T-helper 17 cell (primary cell): ENCODE measurements at regions not wholly inside any gene's neighbourhood (a gene's known extent, or its start where the extent isn't known, plus 50 kb on each side); places are given as distances from the start of the nearest gene placed in this dataset.
"Not testable (repeated sequence)": the region's sequence is repeated elsewhere in the genome, so short reads cannot be mapped to it uniquely, and the experiment has no call there.

ENCODE experiments used
- ATAC-seq: fragments of 150-1000 bp; cut with Tn5 transposase; 2 replicates; pipeline ENCODE4 v1.10.0; 2021; ENCODE audit warnings: mild to moderate bottlenecking, moderate library complexity
- DNase-seq, 3 donors: peaks; one replicate each; pipeline versions ENCODE4 v3.0.0 to v3.0.0-alpha.2; 2020 to 2021
- H3K9me3 ChIP-seq: one replicate; pipeline ENCODE4 v1.7.0; 2013; ENCODE audit warnings: low read length, mild to moderate bottlenecking; ENCODE audit not compliant: control insufficient read depth, poor library complexity, severe bottlenecking
- H3K27ac Mint-ChIP-seq: one replicate; pipeline ENCODE4 v1.8.0; 2022; ENCODE audit warnings: mild to moderate bottlenecking, moderate library complexity, mixed read lengths
- H3K27me3 Mint-ChIP-seq: one replicate; pipeline ENCODE4 v1.8.0; 2022; ENCODE audit warnings: mixed read lengths
- H3K36me3 Mint-ChIP-seq: one replicate; pipeline ENCODE4 v1.8.0; 2022; ENCODE audit warnings: low read depth, mixed read lengths
- H3K4me1 Mint-ChIP-seq: one replicate; pipeline ENCODE4 v1.8.0; 2022; ENCODE audit warnings: mild to moderate bottlenecking, mixed read lengths
- H3K4me3 Mint-ChIP-seq: one replicate; pipeline ENCODE4 v1.8.0; 2022; ENCODE audit warnings: mild to moderate bottlenecking, moderate library complexity, mixed read lengths

DNA sequence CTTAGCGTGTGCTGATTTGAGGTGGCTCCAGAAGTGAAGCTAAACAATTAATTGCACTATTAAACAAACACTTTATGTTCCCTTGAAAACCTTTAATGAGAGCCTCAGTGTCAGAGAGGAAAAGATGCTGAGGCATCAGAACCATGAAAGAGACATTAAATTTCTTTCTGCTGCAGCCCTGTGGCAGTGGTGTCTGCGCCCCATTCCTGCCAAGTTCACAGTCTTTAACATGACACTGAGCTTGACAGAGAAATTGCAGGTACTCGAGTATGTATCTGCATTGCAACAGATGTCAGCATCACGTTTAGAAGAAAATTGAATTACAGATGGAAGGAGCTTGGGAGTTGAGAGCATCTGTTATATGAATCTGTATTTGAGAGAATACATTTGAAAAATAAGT is 111.3 kb upstream of the CREB1 start:
- no peaks in the 10 kb centered on the region for H3K27me3 Mint-ChIP-seq
- no peaks in the 10 kb centered on the region for H3K9me3 ChIP-seq
- no peak overlapping the region for H3K27ac Mint-ChIP-seq

DNA sequence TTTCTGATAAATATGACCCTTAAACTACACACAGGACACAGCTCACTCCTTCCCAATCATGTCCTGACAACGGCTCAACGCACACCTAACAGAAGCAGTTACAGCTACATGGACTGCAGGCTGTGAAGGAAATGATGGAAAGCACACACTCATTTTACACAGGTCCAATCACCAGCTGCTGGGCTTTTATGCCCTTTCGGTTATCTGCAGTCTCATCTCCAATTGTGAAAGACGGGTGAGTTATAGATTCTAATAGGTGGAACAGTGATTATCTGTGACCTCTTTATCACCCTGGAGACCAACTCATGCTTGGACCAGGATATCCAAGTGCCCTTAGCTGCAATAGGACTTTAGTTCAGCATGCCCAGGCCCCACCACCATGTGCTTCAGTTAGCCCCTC is 110.4 kb upstream of the CREB1 start:
- H3K27ac Mint-ChIP-seq, result no peak overlapping the region
- H3K36me3 Mint-ChIP-seq, result no peaks in the 10 kb centered on the region
- no peaks in the 10 kb centered on the region for H3K9me3 ChIP-seq
- DNase-seq (no peak), ATAC-seq (no peak)
- H3K4me1 Mint-ChIP-seq, result peaks cover 2% of the 10 kb centered on the region
- H3K4me3 Mint-ChIP-seq, result no peak overlapping the region
- no peaks in the 10 kb centered on the region for H3K27me3 Mint-ChIP-seq

More for the DNA sequence above, 111.3 kb upstream of the CREB1 start:
- H3K4me1 Mint-ChIP-seq, result peaks cover 2% of the 10 kb centered on the region
- DNase-seq, result no peak
- no peak overlapping the region for H3K4me3 Mint-ChIP-seq
- H3K36me3 Mint-ChIP-seq, result no peaks in the 10 kb centered on the region
- ATAC-seq, result no peak

DNA sequence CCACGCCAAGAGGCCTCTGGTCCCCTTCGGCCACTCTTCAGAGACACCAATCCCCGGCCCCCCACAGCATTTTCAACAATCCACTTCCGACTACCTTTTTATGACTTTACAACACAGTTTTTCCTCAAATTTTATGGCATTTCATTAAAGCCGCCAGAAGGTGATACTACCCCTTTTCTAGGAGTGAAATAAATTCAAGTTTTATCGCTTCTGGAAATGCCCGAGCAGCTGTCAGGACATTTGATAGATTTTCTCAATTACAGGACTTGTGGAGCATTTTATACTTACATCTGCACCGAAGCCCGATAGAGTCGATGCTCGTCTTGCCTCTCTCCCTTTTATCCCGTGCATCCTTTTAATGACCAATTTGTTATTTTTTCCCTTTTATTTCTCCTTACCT is 108.1 kb upstream of the CREB1 start:
- Mint-ChIP-seq H3K4me1 (peaks cover 2% of the 10 kb centered on the region), H3K4me3 (no peak overlapping the region), H3K36me3 (no peaks in the 10 kb centered on the region), H3K27ac (no peak overlapping the region), H3K27me3 (no peaks in the 10 kb centered on the region)
- DNase-seq, result no peak
- ATAC-seq, result no peak
- no peaks in the 10 kb centered on the region for H3K9me3 ChIP-seq

DNA sequence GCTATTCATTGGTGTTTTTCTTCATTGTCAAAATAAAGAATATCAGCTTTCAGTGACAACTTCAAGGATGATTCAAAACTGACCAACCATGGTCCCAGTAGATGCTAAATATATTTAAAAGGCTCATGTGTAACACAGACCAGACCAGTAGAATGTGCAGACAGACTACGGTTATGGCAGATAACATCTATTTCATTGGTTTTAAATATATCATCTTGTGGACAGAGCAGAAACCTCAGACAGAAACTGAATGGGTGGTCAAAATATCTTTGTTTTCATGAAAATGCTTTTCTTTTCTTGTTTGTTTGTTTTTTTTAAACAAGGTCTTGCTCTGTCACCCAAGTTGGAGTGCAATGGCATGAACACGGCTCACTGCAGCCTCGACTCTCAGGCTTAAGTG is 107.4 kb upstream of the CREB1 start:
- no peak overlapping the region for H3K27ac Mint-ChIP-seq
- no peaks in the 10 kb centered on the region for H3K27me3 Mint-ChIP-seq
- H3K36me3 Mint-ChIP-seq, result no peaks in the 10 kb centered on the region
- no peak for ATAC-seq
- no peaks in the 10 kb centered on the region for H3K4me1 Mint-ChIP-seq
- H3K4me3 Mint-ChIP-seq, result no peak overlapping the region
- DNase-seq, result no peak
- H3K9me3 ChIP-seq, result no peaks in the 10 kb centered on the region

DNA sequence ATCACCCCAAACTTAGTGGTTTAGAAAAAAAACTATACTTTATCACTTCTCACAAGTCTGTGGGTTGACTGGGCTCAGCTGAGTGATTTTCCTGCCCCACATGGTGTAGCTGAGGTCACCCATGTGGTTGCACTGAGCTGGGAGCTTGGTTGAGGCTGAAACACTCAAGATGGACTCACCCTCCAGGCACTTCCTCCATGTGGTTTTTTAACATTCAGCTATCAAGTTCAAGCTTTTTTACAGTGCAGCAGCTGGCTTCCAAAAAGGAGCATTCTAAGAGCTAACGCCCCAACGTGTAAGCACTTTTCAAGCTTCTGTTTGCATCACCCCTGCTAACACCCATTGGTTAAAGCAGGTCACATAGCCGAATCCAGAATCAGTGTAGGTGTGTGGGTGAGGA is 105.9 kb upstream of the CREB1 start:
- DNase-seq, result no peak
- ATAC-seq, result peak; percentile 48

DNA sequence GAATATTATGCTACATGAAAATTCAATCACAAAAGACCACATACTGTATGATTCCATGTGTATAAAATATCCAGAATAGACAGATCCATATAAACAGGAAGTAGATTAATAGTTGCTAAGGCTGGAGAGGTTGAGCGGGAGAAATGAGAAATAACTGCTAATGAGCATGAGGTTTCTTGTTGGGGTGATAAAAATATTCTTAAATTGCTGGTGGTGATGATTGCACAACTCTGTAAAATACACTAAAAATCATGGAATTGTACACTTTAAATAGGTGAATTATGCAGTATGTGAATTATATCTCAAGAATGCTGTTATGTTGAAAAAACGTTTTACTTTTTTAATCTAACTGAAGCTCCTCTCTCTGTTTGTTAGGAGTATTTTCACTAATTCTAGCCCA is 101.8 kb upstream of the CREB1 start:
- no peak overlapping the region for H3K27ac Mint-ChIP-seq

More for the DNA sequence above, 105.9 kb upstream of the CREB1 start:
- Mint-ChIP-seq H3K4me3 (no peak overlapping the region), H3K27me3 (no peaks in the 10 kb centered on the region), H3K27ac (no peak overlapping the region), H3K4me1 (no peaks in the 10 kb centered on the region), H3K36me3 (no peaks in the 10 kb centered on the region)
- H3K9me3 ChIP-seq, result no peaks in the 10 kb centered on the region

DNA sequence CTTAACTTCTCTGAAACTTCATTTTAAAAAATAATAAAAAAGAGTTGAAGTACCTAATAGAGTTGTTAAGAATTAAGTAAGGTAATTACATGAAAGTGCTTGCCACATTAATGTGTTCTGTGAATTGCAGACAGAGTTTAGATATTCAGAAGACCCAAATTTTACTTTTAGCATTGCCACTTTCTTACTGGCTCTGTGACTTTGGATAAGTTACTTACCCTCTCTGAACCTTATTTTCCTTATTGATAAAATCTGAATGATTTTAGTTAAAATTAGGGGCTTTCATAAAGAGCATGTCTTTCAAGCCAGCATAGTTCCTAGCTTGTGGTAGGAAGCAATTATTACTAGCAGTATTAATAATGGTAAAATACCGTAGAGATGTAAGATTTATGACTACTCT is 101.2 kb upstream of the CREB1 start:
- H3K27me3 Mint-ChIP-seq, result no peaks in the 10 kb centered on the region
- no peak overlapping the region for H3K4me3 Mint-ChIP-seq
- DNase-seq (no peak), ATAC-seq (no peak)
- H3K36me3 Mint-ChIP-seq, result no peaks in the 10 kb centered on the region
- no peaks in the 10 kb centered on the region for H3K4me1 Mint-ChIP-seq
- no peaks in the 10 kb centered on the region for H3K9me3 ChIP-seq
- H3K27ac Mint-ChIP-seq, result no peak overlapping the region

More for the DNA sequence above, 101.8 kb upstream of the CREB1 start:
- DNase-seq, result no peak
- no peak overlapping the region for H3K4me3 Mint-ChIP-seq
- no peak for ATAC-seq
- no peaks in the 10 kb centered on the region for H3K27me3 Mint-ChIP-seq
- H3K9me3 ChIP-seq, result no peaks in the 10 kb centered on the region
- no peaks in the 10 kb centered on the region for H3K36me3 Mint-ChIP-seq
- H3K4me1 Mint-ChIP-seq, result no peaks in the 10 kb centered on the region

DNA sequence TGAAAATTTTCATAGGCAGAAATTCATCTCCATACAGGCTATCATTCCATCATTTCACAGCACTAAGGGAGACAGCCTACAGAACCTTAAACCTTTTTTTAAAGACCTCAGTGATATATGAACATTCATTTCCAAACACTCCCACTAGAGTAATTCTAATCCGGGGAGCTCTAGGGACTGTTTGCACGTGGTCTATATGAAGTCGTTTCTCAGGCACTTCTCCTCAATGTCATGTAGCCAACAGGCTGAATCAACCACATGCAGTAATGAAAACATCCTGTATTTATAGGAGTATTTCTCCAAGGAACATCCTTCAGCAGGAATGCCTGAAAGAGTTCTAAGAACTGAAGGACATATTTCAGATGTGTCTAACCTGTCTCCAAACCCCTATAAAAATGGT is 97.3 kb upstream of the CREB1 start:
- Mint-ChIP-seq H3K36me3 (no peaks in the 10 kb centered on the region), H3K4me3 (no peak overlapping the region), H3K27me3 (peaks cover 12% of the 10 kb centered on the region), H3K27ac (no peak overlapping the region), H3K4me1 (no peaks in the 10 kb centered on the region)
- H3K9me3 ChIP-seq, result no peaks in the 10 kb centered on the region
- DNase-seq (no peak), ATAC-seq (no peak)

DNA sequence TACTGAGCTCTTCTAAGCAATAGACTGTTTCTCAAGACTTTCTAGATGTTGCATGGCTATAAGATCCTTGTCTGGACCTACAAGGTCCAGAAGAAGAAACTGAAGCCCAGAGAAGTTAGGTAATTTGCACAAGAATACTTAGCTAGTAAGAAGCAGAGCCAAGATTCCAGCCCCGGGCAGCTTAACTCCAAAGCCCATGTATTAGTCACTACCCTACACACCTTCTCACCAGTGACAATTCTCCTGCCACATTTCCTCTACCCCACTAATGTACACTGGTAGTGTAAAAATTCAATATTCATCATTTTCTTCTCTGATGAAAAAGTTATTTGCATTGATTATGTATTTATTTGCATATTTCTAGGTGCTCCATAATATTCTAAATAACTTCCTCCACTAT is 95.5 kb upstream of the CREB1 start:
- DNase-seq (no peak), ATAC-seq (no peak)
- Mint-ChIP-seq H3K36me3 (no peaks in the 10 kb centered on the region), H3K4me1 (no peaks in the 10 kb centered on the region), H3K27me3 (peaks cover 12% of the 10 kb centered on the region), H3K4me3 (no peak overlapping the region), H3K27ac (no peak overlapping the region)
- H3K9me3 ChIP-seq, result no peaks in the 10 kb centered on the region

DNA sequence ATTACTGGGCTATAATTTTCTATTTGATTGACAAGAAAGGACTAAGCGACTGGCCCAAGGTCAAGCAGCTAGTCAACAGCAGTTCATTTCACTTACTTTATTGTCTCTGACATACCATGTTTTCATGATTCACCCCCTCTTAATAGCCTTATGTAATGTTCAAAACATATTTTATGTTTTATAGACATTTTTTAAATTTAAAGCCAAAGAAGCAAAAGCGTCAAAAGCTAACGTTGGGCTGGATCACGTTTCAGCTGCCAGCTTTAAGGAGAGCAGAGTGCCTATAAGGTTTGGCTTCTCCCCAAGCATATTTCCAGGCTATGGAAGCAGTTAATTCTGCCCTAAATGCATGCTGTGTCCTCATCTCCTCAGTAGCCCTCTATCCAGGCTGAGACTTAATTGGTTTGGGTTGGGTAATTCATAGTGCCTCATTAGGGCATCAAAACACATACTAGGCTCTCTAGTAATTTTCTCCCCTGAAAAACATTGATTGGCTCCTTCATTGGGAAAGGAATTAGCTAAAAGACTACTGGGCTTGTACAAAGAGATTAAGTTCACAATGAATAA is 94.8 kb upstream of the CREB1 start:
- H3K36me3 Mint-ChIP-seq, result no peaks in the 10 kb centered on the region
- H3K4me1 Mint-ChIP-seq, result no peaks in the 10 kb centered on the region
- no peaks in the 10 kb centered on the region for H3K9me3 ChIP-seq

DNA sequence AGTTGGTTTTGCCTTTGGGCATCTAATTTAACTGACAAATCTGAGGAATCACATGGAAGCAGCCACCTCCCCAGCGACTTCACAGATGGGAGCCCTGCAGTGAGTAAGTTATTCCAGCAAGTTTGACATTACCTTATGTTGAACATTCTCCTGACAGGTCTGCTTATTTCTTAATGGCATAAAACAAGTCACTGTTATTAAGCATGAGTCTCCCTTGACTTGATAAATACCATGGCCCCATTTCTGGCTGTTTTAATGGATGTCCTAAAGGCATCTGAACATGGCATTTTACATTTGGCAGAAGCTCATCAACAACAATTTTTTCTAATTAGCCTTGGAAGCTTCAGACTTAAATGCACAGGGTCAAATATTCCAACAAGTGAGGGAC is 92.6 kb upstream of the CREB1 start:
- ATAC-seq (no peak), DNase-seq (no peak)
- Mint-ChIP-seq H3K4me3 (no peak overlapping the region), H3K27ac (no peak overlapping the region), H3K27me3 (peaks cover 12% of the 10 kb centered on the region), H3K4me1 (no peaks in the 10 kb centered on the region), H3K36me3 (no peaks in the 10 kb centered on the region)
- H3K9me3 ChIP-seq, result no peaks in the 10 kb centered on the region

More for the DNA sequence above, 94.8 kb upstream of the CREB1 start:
- ATAC-seq, result no peak
- Mint-ChIP-seq H3K27me3 (peaks cover 12% of the 10 kb centered on the region), H3K27ac (no peak overlapping the region), H3K4me3 (no peak overlapping the region)
- DNase-seq, result no peak

DNA sequence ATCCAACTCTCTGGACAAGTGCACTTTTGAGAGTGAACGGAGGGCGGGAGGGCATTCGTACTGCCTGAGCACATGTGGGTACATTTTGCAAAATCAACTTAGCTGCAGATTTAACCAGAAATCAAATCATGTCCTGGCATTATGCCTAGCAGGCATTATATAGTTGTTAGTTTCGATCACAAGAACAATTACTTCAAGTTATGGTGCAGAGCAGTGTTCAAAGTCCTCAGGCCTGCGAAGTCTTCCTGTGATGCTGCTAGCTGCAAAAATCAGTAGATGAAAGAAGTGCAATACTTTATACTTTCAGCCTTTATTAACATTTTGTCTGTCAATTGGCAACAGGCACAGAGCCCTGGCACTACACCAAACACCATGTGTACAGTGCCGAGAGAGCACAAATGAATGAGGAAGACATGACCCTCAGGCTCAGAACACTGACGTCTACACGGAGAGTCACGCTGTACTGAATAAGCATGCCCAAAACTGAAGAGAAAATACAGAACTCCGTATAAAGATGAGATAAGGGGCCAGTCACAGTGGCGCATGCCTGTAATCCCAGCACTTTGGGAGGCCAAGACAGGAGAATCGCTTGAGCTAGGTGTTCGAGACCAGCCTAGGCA is 92.1 kb upstream of the CREB1 start:
- ATAC-seq, result no peak
- Mint-ChIP-seq H3K27me3 (peaks cover 12% of the 10 kb centered on the region), H3K36me3 (no peaks in the 10 kb centered on the region), H3K27ac (no peak overlapping the region), H3K4me1 (no peaks in the 10 kb centered on the region), H3K4me3 (no peak overlapping the region)
- no peaks in the 10 kb centered on the region for H3K9me3 ChIP-seq
- no peak for DNase-seq

DNA sequence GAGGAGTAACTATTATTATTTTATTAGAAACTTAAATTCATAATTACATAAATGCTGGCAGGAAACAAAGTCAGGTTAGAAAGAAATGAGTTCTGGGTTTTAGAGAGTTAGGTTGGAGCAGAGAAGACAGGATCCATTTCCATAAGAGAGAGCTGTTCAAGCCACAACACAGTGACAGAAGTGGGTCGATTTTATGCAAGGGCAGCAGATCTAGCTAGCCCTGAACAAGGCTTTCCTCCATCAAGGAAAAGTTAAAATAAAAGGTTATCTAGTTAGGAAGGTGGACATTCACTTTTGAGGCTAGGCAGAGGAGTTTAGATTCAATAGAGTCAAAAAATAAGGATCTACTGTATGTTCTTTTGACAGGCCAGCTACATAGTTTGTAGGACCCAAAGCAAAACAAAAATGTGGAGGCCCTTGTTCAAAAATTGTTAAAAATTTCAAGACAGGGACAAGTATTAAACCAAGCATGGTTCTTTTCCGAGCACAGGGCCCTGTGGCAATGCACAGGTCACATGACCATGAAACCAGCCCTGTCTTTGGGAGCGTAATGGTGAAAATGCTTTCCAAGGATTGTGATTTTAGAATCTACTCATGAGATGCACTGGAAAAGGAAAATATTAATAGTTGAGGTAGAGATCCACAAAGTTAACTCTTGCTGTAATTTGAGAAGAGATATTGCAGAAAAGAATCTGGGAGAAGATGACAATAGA is 91.2 kb upstream of the CREB1 start:
- H3K36me3 Mint-ChIP-seq, result no peaks in the 10 kb centered on the region
- DNase-seq, result no peak
- no peaks in the 10 kb centered on the region for H3K9me3 ChIP-seq
- H3K27me3 Mint-ChIP-seq, result peaks cover 12% of the 10 kb centered on the region
- H3K27ac Mint-ChIP-seq, result no peak overlapping the region
- no peak for ATAC-seq
- H3K4me1 Mint-ChIP-seq, result no peaks in the 10 kb centered on the region
- H3K4me3 Mint-ChIP-seq, result no peak overlapping the region

DNA sequence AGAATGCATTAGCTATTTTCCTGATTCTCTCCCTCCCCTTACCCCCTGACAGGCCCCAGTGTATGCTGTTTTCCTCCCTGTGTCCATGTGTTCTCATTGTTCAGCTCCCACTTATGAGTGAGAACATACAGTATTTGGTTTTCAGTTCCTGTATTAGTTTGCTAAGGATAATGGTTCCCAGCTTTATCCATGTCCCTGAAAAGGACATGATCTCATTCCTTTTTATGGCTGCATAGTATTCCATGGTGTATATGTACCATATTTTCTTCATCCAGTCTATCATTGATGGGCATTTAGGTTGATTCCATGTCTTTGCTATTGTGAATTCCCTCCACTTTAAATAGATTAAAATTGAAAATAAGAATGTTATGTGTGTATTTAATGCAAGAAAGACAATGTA is 89.9 kb upstream of the CREB1 start:
- H3K27me3 Mint-ChIP-seq, result peaks cover 12% of the 10 kb centered on the region
- not testable (repeated sequence) for H3K4me1 Mint-ChIP-seq, H3K4me3 Mint-ChIP-seq, H3K9me3 ChIP-seq, H3K36me3 Mint-ChIP-seq, DNase-seq, H3K27ac Mint-ChIP-seq, ATAC-seq
